ENCODE measurements at regions not wholly inside any gene's neighbourhood (a gene's known extent, or its start where the extent isn't known, plus 50 kb on each side); places are given as distances from the start of the nearest gene placed in this dataset.
A peak's percentile ranks its signal among the peaks of the same experiment; 100 is the strongest.

DNA sequence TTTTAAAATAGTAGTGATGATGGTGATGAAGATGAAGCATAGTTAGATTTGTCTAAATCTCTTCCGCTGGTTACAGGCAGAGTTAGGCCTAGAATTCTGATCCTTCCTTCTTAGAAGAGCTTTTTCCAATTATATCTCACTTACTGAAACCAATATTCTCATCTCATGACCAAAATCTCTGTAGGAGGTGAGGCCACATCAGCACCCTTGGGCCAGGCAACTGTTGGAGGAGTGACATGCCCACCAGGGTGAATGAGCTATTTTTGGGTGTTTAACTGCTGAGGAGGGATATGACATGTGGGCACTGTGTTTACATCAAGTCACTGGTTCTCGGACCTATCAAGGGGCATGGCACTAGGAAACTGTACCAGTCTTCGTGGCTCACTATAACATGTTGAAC lies 102.2 kb upstream of the SLC24A3 start:
- WGBS, 4 donors, result 84 to 93% (median 89%) methylated on average over 3 of the region's 3 CpGs
- TF ChIP-seq POLR2A (IDR thresholded peaks at IDR 0.05) (no peak), CTCF (IDR thresholded peaks at IDR 0.05) (no peak)

GRCh38 chr20:19110881-19111460 lies 101.5 kb upstream of the SLC24A3 start:
- DNase-seq (no peak), ATAC-seq (no peak)
- WGBS, 4 donors, result 68 to 77% (median 73%) methylated on average over 7 of the region's 7 CpGs
- Histone ChIP-seq H3K9me3 (no peaks in the 10 kb centered on the region), H3K27ac (peak overlapping the region in 1 of 12 donors; percentile 57), H3K27me3 (no peaks in the 10 kb centered on the region), H3K4me1 (no peaks in the 10 kb centered on the region), H3K36me3 (no peaks in the 10 kb centered on the region), H3K4me3 (no peak overlapping the region)
- intact Hi-C loops (cut with DNase I), result no loop called here
- TF ChIP-seq POLR2A (IDR thresholded peaks at IDR 0.05), result no peak
- no peak for TF ChIP-seq CTCF (IDR thresholded peaks at IDR 0.05)

More for the DNA sequence above, 102.2 kb upstream of the SLC24A3 start:
- Histone ChIP-seq H3K27me3 (no peaks in the 10 kb centered on the region), H3K9me3 (no peaks in the 10 kb centered on the region), H3K36me3 (no peaks in the 10 kb centered on the region), H3K4me1 (no peaks in the 10 kb centered on the region), H3K4me3 (no peak overlapping the region), H3K27ac (peak overlapping the region in 1 of 12 donors; percentile 57)
- ATAC-seq (no peak), DNase-seq (no peak)
- intact Hi-C loops (cut with DNase I), result no loop called here

- TF ChIP-seq CTCF (IDR thresholded peaks at IDR 0.05) (no peak), POLR2A (IDR thresholded peaks at IDR 0.05) (no peak)
- no peaks in the 10 kb centered on the region for H3K36me3 ChIP-seq
- no peak overlapping the region for H3K27ac ChIP-seq
- H3K27me3 ChIP-seq, result no peaks in the 10 kb centered on the region
- H3K4me3 ChIP-seq, result no peak overlapping the region
- H3K9me3 ChIP-seq, result no peaks in the 10 kb centered on the region
- ATAC-seq (no peak), DNase-seq (no peak)
- WGBS, 4 donors, result 61 to 73% (median 63%) methylated on average over 2 of the region's 2 CpGs
- H3K4me1 ChIP-seq, result no peaks in the 10 kb centered on the region
- intact Hi-C loops (cut with DNase I), result no loop called here
Measured at GRCh38 chr20:19112828-19113227, 99.6 kb upstream of the SLC24A3 start.

- intact Hi-C loops (cut with DNase I), result no loop called here
- TF ChIP-seq CTCF (IDR thresholded peaks at IDR 0.05), result no peak
Measured at GRCh38 chr20:19113343-19113930, 99.0 kb upstream of the SLC24A3 start.

More at GRCh38 chr20:19113343-19113930, 99.0 kb upstream of the SLC24A3 start:
- Histone ChIP-seq H3K27ac (no peak overlapping the region), H3K4me3 (no peak overlapping the region), H3K9me3 (no peaks in the 10 kb centered on the region), H3K4me1 (no peaks in the 10 kb centered on the region), H3K27me3 (no peaks in the 10 kb centered on the region), H3K36me3 (no peaks in the 10 kb centered on the region)
- DNase-seq, result no peak
- ATAC-seq, result no peak
- WGBS, 4 donors, result 73 to 86% (median 77%) methylated on average over 5 of the region's 5 CpGs

Data from heart left ventricle (tissue), 16 donors.